ENCODE measurements at regions not wholly inside any gene's neighbourhood (a gene's known extent, or its start where the extent isn't known, plus 50 kb on each side); places are given as distances from the start of the nearest gene placed in this dataset.

DNA sequence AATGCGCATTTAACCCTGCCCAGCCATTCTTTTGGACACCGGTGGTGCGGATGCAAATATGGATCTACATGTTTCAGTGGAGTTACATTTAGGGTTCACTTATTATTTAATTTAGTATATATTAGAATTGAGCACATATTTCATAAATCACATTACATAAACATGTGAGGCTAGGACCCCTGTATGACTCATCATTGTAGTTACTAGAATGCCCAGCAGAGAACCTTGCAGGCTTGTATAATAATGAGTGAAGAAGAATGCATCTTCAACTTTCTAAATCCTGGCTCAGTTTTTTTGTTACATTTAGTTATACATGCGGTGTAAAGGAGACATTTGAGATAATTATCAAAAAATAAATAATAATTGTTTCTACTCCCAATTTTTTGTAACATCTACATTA, 369.0 kb downstream of the ATP23 start:
- Histone ChIP-seq H3K27me3 (replicated peaks in 1 of 4; ENCODE audit: control extremely low read depth in 1 of 4, control insufficient read depth in 3 of 4, insufficient read depth in 4 of 4, low read length in 3 of 4) (no peaks in the 10 kb centered on the region), H3K4me3 (ENCODE audit: control extremely low read depth in 1 of 5, extremely low read depth in 1 of 5, insufficient read depth in 1 of 5, low read depth in 2 of 5, low read length in 4 of 5) (no peak overlapping the region), H3K4me2 (replicated peaks; ENCODE audit: low read depth, low read length, poor library complexity, severe bottlenecking) (no peak overlapping the region), H3K9ac (ENCODE audit: low read length) (no peak overlapping the region), H4K20me1 (ENCODE audit: control insufficient read depth, insufficient read depth, low read length, poor library complexity, severe bottlenecking) (no peaks in the 10 kb centered on the region), H3K79me2 (ENCODE audit: control insufficient read depth, insufficient read depth, low read length) (no peaks in the 10 kb centered on the region), H2AFZ (ENCODE audit: insufficient read depth, low read depth, low read length, poor library complexity, severe bottlenecking) (no peak overlapping the region), H3K36me3 (replicated peaks in 1 of 2; ENCODE audit: control extremely low read depth in 1 of 2, control insufficient read depth in 1 of 2, extremely low read depth in 1 of 2, insufficient read depth in 2 of 2, low read length in 1 of 2) (no peaks in the 10 kb centered on the region), H3K4me1 (ENCODE audit: control insufficient read depth in 2 of 2, insufficient read depth in 2 of 2, low read length in 2 of 2) (no peaks in the 10 kb centered on the region), H3K27ac (ENCODE audit: low read length in 2 of 2) (no peak overlapping the region), H3K9me3 (ENCODE audit: control extremely low read depth in 1 of 3, control insufficient read depth in 2 of 3, insufficient read depth in 1 of 3, low read length in 2 of 3) (peaks cover 0 to 3% (median 0%) of the 10 kb centered on the region in 3 donors)
- ChIA-PET CTCF (no interaction called here), POLR2A (no interaction called here)
- DNase-seq (no peak), ATAC-seq (ENCODE audit: low read depth) (no peak)
- Mint-ChIP-seq H3K27me3 (peaks cover 5% of the 10 kb centered on the region), H3K27ac (no peak overlapping the region), H3K9me3 (ENCODE audit: insufficient read depth) (no peaks in the 10 kb centered on the region), H3K4me3 (no peak overlapping the region), H3K4me1 (no peaks in the 10 kb centered on the region)
- no peak for TF ChIP-seq EZH2 (IDR thresholded peaks at IDR 0.05; ENCODE audit: borderline replicate concordance, insufficient read depth, low read depth, low read length, poor library complexity, severe bottlenecking)
- no CpG with 5 or more reads among the region's 4 CpGs for WGBS (ENCODE audit: insufficient coverage)
- intact Hi-C loops (cut with micrococcal nuclease), result no loop called here

DNA sequence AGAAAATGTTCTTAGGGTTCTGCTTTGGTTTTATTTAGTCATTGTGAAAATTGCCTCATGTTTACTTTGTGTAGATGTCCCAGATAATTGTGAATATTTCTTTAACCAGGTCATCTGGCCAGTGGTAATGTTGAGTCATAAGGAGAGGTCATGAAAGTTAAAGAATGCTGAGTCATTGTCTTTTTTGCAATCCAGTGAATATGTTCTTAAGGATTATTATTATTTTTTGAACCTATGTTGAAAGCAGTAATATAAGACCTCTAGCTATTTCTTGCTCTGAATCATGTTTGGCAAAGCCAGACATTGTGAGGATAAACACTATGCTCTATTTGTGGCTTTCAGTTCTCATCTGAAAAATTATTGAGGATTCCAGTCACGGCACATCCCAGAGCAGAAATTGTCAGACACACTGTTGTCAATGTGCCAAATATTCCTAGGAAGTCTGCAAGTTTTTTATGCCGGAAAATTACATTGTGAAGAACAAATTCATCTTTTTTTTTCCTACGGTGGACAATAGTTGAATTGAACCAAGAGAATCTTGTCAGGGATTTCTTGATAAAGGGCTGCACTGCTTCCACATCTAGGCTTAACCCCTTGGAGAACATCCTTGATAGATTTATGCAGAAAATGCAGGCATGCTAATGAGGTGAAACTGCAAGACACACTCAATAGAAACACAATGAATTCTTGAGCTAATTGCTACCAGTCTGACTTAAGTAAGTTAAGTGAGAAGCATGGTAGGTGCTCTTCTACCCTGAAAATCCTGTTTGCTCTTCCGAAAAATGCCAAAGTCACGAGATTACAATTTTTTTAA, 369.6 kb downstream of the ATP23 start:
- H3K27ac ChIP-seq (ENCODE audit: low read length in 2 of 2), result no peak overlapping the region
- H3K36me3 ChIP-seq (replicated peaks in 1 of 2; ENCODE audit: control extremely low read depth in 1 of 2, control insufficient read depth in 1 of 2, extremely low read depth in 1 of 2, insufficient read depth in 2 of 2, low read length in 1 of 2), result no peaks in the 10 kb centered on the region
- 100% methylated on average over 2 of the region's 5 CpGs for WGBS (ENCODE audit: insufficient coverage)
- no peaks in the 10 kb centered on the region for H3K27me3 ChIP-seq (replicated peaks in 1 of 4; ENCODE audit: control extremely low read depth in 1 of 4, control insufficient read depth in 3 of 4, insufficient read depth in 4 of 4, low read length in 3 of 4)
- no peak for DNase-seq
- TF ChIP-seq EZH2 (IDR thresholded peaks at IDR 0.05; ENCODE audit: borderline replicate concordance, insufficient read depth, low read depth, low read length, poor library complexity, severe bottlenecking) (no peak), CTCF (IDR thresholded peaks at IDR 0.05) (no peak)
- no peaks in the 10 kb centered on the region for H3K4me1 ChIP-seq (ENCODE audit: control insufficient read depth in 2 of 2, insufficient read depth in 2 of 2, low read length in 2 of 2)
- no peaks in the 10 kb centered on the region for H3K9me3 Mint-ChIP-seq (ENCODE audit: insufficient read depth)
- no peaks in the 10 kb centered on the region for H3K79me2 ChIP-seq (ENCODE audit: control insufficient read depth, insufficient read depth, low read length)
- H3K4me3 ChIP-seq (ENCODE audit: control extremely low read depth in 1 of 5, extremely low read depth in 1 of 5, insufficient read depth in 1 of 5, low read depth in 2 of 5, low read length in 4 of 5), result no peak overlapping the region
- H3K27ac Mint-ChIP-seq, result no peak overlapping the region
- H3K4me1 Mint-ChIP-seq, result no peaks in the 10 kb centered on the region
- no peak for ATAC-seq (ENCODE audit: low read depth)
- no peak overlapping the region for H2AFZ ChIP-seq (ENCODE audit: insufficient read depth, low read depth, low read length, poor library complexity, severe bottlenecking)
- no peak overlapping the region for H3K9ac ChIP-seq (ENCODE audit: low read length)
- intact Hi-C loops (cut with micrococcal nuclease), result no loop called here
- no peak overlapping the region for H3K4me2 ChIP-seq (replicated peaks; ENCODE audit: low read depth, low read length, poor library complexity, severe bottlenecking)
- H3K4me3 Mint-ChIP-seq, result no peak overlapping the region
- ChIA-PET POLR2A (no interaction called here), CTCF (no interaction called here)
- peaks cover 0 to 3% (median 0%) of the 10 kb centered on the region in 3 donors for H3K9me3 ChIP-seq (ENCODE audit: control extremely low read depth in 1 of 3, control insufficient read depth in 2 of 3, insufficient read depth in 1 of 3, low read length in 2 of 3)
- peaks cover 5% of the 10 kb centered on the region for H3K27me3 Mint-ChIP-seq
- H4K20me1 ChIP-seq (ENCODE audit: control insufficient read depth, insufficient read depth, low read length, poor library complexity, severe bottlenecking), result no peaks in the 10 kb centered on the region

All from B cell (primary cell).